H1 (cell line): ENCODE measurements at regions not wholly inside any gene's neighbourhood (a gene's known extent, or its start where the extent isn't known, plus 50 kb on each side); places are given as distances from the start of the nearest gene placed in this dataset.

Experiments used
- CTCF ChIA-PET: fragments of 300-600 bp; sonication (Branson Sonifier 250); formaldehyde crosslinking; loops from one replicate; lab custom pipeline; 2021; ENCODE audit not compliant: partially characterized antibody; lab: Charles Lee
- POLR2A ChIA-PET: fragments of 300-600 bp; sonication (Branson Sonifier 250); formaldehyde crosslinking; loops from one replicate; lab custom pipeline; 2021; ENCODE audit warnings: inconsistent platforms; ENCODE audit not compliant: partially characterized antibody; lab: Charles Lee
- DNase-seq, 2 experiments: peaks; one replicate each; pipeline versions ENCODE4 v3.0.0 to v3.0.0-alpha.2; 2010 to 2022; ENCODE audit warnings: low spot score in 2 of 2, low read depth in 1 of 2, mixed read lengths in 1 of 2
- FAIRE-seq: peaks from 2 replicates; lab custom pipeline; 2011; peaks lifted over from hg19 to GRCh38; lab: Jason Lieb, UNC
- H2AFZ ChIP-seq: 2 replicates; pipeline ENCODE4 v1.8.1; 2012; ENCODE audit warnings: low read length, inconsistent platforms
- H2AK5ac ChIP-seq: 2 replicates; pipeline ENCODE4 v1.6.1; 2013; ENCODE audit warnings: low read depth, low read length
- H2BK120ac ChIP-seq: replicated peaks from 2 replicates; pipeline ENCODE3; 2013; ENCODE audit warnings: low read depth, low read length, inconsistent platforms
- H2BK12ac ChIP-seq: 2 replicates; pipeline ENCODE4 v1.6.1; 2013; ENCODE audit warnings: low read depth, low read length
- H2BK15ac ChIP-seq: 2 replicates; pipeline ENCODE4 v1.6.1; 2013; ENCODE audit warnings: low read length
- H2BK20ac ChIP-seq: 2 replicates; pipeline ENCODE4 v1.6.1; 2013; ENCODE audit warnings: low read length
- H2BK5ac ChIP-seq: 2 replicates; pipeline ENCODE4 v1.6.1; 2013; ENCODE audit warnings: low read depth, low read length
- H3K14ac ChIP-seq: 2 replicates; pipeline ENCODE4 v1.6.1; 2013; ENCODE audit warnings: inconsistent platforms; ENCODE audit not compliant: insufficient read length
- H3K18ac ChIP-seq: 2 replicates; pipeline ENCODE4 v1.6.1; 2013; ENCODE audit warnings: low read length; ENCODE audit errors: extremely low read depth
- H3K23ac ChIP-seq: 2 replicates; pipeline ENCODE4 v1.6.1; 2013; ENCODE audit warnings: inconsistent platforms; ENCODE audit not compliant: insufficient read length
- H3K23me2 ChIP-seq: 2 replicates; pipeline ENCODE4 v1.6.1; 2013; ENCODE audit warnings: low read depth, low read length
- H3K27ac ChIP-seq: 2 replicates; pipeline ENCODE4 v1.6.1; 2011; ENCODE audit warnings: low read depth, low read length, inconsistent platforms
- H3K27me3 ChIP-seq, 4 experiments: replicated peaks in 1 of 4; 1 replicate in 1 of 4; 2 replicates in 3 of 4; pipeline versions ENCODE4 v1.6.1 to v1.8.1; 2011 to 2013; ENCODE audit warnings: low read length in 3 of 4, mild to moderate bottlenecking in 3 of 4, inconsistent platforms in 2 of 4, mixed read lengths in 2 of 4, moderate library complexity in 1 of 4; ENCODE audit not compliant: control insufficient read depth in 3 of 4, insufficient read depth in 3 of 4; ENCODE audit errors: extremely low read depth in 1 of 4
- H3K36me3 ChIP-seq, 4 experiments: 2 replicates each; pipeline versions ENCODE4 v1.6.1 to v1.8.1; 2011 to 2013; ENCODE audit warnings: mild to moderate bottlenecking in 4 of 4, low read length in 3 of 4, moderate library complexity in 2 of 4, control low read depth in 1 of 4, inconsistent platforms in 1 of 4; ENCODE audit not compliant: insufficient read depth in 4 of 4, control insufficient read depth in 2 of 4
- H3K4ac ChIP-seq: replicated peaks from 2 replicates; pipeline ENCODE3; 2013; ENCODE audit warnings: low read length, low read depth, mixed read lengths, inconsistent platforms; ENCODE audit not compliant: insufficient read length
- H3K4me1 ChIP-seq, 4 experiments: replicated peaks in 1 of 4; 1 replicate in 1 of 4; 2 replicates in 3 of 4; pipeline versions ENCODE4 v1.6.1 to v1.8.1; 2011 to 2013; ENCODE audit warnings: low read length in 3 of 4, inconsistent platforms in 2 of 4, mixed read lengths in 1 of 4; ENCODE audit not compliant: insufficient read depth in 4 of 4, control insufficient read depth in 3 of 4
- H3K4me2 ChIP-seq, 2 experiments: 2 replicates each; pipeline versions ENCODE4 v1.6.1 to v1.8.1; 2011 to 2013; ENCODE audit warnings: low read depth in 2 of 2, low read length in 2 of 2, control low read depth in 1 of 2, inconsistent platforms in 1 of 2, mild to moderate bottlenecking in 1 of 2; ENCODE audit not compliant: insufficient read depth in 1 of 2
- H3K4me3 ChIP-seq, 4 experiments: fragments of 200-600, 300-600 bp in 1 of 4; sonication (generic), shearing (Covaris generic), sonication (Bioruptor Twin) in 1 of 4; 2 replicates each; pipeline versions ENCODE4 v1.5.1 to v1.8.1; 2011 to 2016; ENCODE audit warnings: low read length in 4 of 4, low read depth in 3 of 4, control low read depth in 2 of 4, inconsistent platforms in 2 of 4, mild to moderate bottlenecking in 2 of 4, mixed read lengths in 1 of 4, moderate library complexity in 1 of 4; ENCODE audit not compliant: insufficient read depth in 2 of 4; ENCODE audit errors: extremely low read depth in 1 of 4
- H3K56ac ChIP-seq: replicated peaks from 2 replicates; pipeline ENCODE3; 2013; ENCODE audit warnings: low read depth, mild to moderate bottlenecking, mixed read lengths, low read length, inconsistent platforms; ENCODE audit not compliant: insufficient read length
- H3K79me1 ChIP-seq: 2 replicates; pipeline ENCODE4 v1.6.1; 2013; ENCODE audit warnings: low read depth, low read length, control low read depth
- H3K79me2 ChIP-seq, 2 experiments: 2 replicates each; pipeline versions ENCODE4 v1.6.1 to v1.8.1; 2012 to 2013; ENCODE audit warnings: low read length in 2 of 2, mild to moderate bottlenecking in 2 of 2, inconsistent platforms in 1 of 2; ENCODE audit not compliant: insufficient read depth in 2 of 2, control insufficient read depth in 1 of 2
- H3K9ac ChIP-seq, 4 experiments: replicated peaks in 1 of 4; 1 replicate in 1 of 4; 2 replicates in 3 of 4; pipeline versions ENCODE4 v1.6.1 to v1.8.1; 2011 to 2013; ENCODE audit warnings: low read depth in 3 of 4, low read length in 3 of 4, control low read depth in 2 of 4, mild to moderate bottlenecking in 2 of 4, moderate library complexity in 2 of 4, inconsistent platforms in 1 of 4; ENCODE audit errors: extremely low read depth in 1 of 4
- H3K9me3 ChIP-seq, 2 experiments: 2 replicates each; pipeline versions ENCODE4 v1.6.1 to v1.8.1; 2012 to 2013; ENCODE audit warnings: mild to moderate bottlenecking in 2 of 2, moderate library complexity in 2 of 2, control low read depth in 1 of 2, inconsistent platforms in 1 of 2, low read depth in 1 of 2, low read length in 1 of 2, mixed read lengths in 1 of 2; ENCODE audit not compliant: insufficient read depth in 2 of 2
- H4K20me1 ChIP-seq, 2 experiments: replicated peaks in 1 of 2; 2 replicates each; pipeline versions ENCODE3 to v1.8.1; 2011 to 2013; ENCODE audit warnings: inconsistent platforms in 2 of 2, low read length in 2 of 2, mild to moderate bottlenecking in 1 of 2; ENCODE audit not compliant: insufficient read depth in 2 of 2, control insufficient read depth in 1 of 2
- H4K5ac ChIP-seq: 2 replicates; pipeline ENCODE4 v1.6.1; 2013; ENCODE audit warnings: low read length, low read depth, mixed read lengths, inconsistent platforms; ENCODE audit not compliant: insufficient read length
- H4K8ac ChIP-seq: 2 replicates; pipeline ENCODE4 v1.8.0; 2013; ENCODE audit warnings: mild to moderate bottlenecking, moderate library complexity, low read length, inconsistent platforms; ENCODE audit not compliant: insufficient read depth; ENCODE audit errors: extremely low read depth
- H4K91ac ChIP-seq: replicated peaks from 2 replicates; pipeline ENCODE3; 2013; ENCODE audit warnings: low read length, mixed read lengths, inconsistent platforms; ENCODE audit not compliant: insufficient read length
- GTF2F1 ChIP-seq: IDR thresholded peaks from 2 replicates; pipeline ENCODE4 v1.6.1; 2012; ENCODE audit warnings: low read depth, low read length, improper control_type of control experiment, borderline replicate concordance
- MAFK ChIP-seq: IDR thresholded peaks from 2 replicates; pipeline ENCODE4 v1.6.1; 2012; ENCODE audit warnings: low read depth, mild to moderate bottlenecking, improper control_type of control experiment, low read length
- WGBS, 2 experiments: shearing (Covaris generic) in 1 of 2; methylation state at CpG; one replicate each; pipeline versions ENCODE4 v1.1.6 to v1.1.7; 2013 to 2015; ENCODE audit warnings: low lambda C conversion rate in 2 of 2, mixed read lengths in 2 of 2, inconsistent platforms in 1 of 2, low coverage in 1 of 2, missing lambda C conversion rate in 1 of 2; ENCODE audit not compliant: insufficient replicate concordance in 2 of 2, insufficient coverage in 1 of 2, insufficient read length in 1 of 2; ENCODE audit errors: extremely low coverage in 1 of 2, missing lambda C conversion rate in 1 of 2; 5-methylcytosine and 5-hydroxymethylcytosine counted together

GRCh38 chr2:228678110-228678509 is 496.6 kb upstream of the SPHKAP start:
- H3K9ac ChIP-seq: no peak overlapping the region
- H3K4me2 ChIP-seq: no peak overlapping the region
- H3K56ac ChIP-seq: no peak overlapping the region
- no peak overlapping the region for H2BK12ac ChIP-seq
- TF ChIP-seq MAFK: peak; percentile 41
- no peak for TF ChIP-seq GTF2F1
- no peak overlapping the region for H2BK15ac ChIP-seq
- no peak overlapping the region for H2AFZ ChIP-seq
- no peaks in the 10 kb centered on the region for H4K20me1 ChIP-seq
- H2BK120ac ChIP-seq: no peak overlapping the region
- DNase-seq: no peak
- ChIA-PET CTCF (interaction anchor here (1.2 to 1.6 kb wide), 2 partner anchors 11 to 20 kb away, joined by 3 to 8 read pairs; no protein-coding TSS in a partner anchor), POLR2A (no interaction called here)
- H3K79me1 ChIP-seq: no peaks in the 10 kb centered on the region
- H3K23ac ChIP-seq: no peak overlapping the region
- no peak for FAIRE-seq
- no peak overlapping the region for H3K4me3 ChIP-seq
- no peak overlapping the region for H3K27ac ChIP-seq
- H2AK5ac ChIP-seq: no peak overlapping the region
- no peaks in the 10 kb centered on the region for H3K36me3 ChIP-seq
- no peak overlapping the region for H4K91ac ChIP-seq
- H3K4ac ChIP-seq: no peak overlapping the region
- no peak overlapping the region for H2BK5ac ChIP-seq
- no peaks in the 10 kb centered on the region; a peak in 1 of 7 replicates for H3K4me1 ChIP-seq
- H3K79me2 ChIP-seq: no peaks in the 10 kb centered on the region
- no peaks in the 10 kb centered on the region for H3K23me2 ChIP-seq
- 83% methylated on average over 4 of the region's 4 CpGs; no CpG with 5 or more reads in 1 of the 2 experiments for WGBS, 2 experiments
- no peaks in the 10 kb centered on the region for H3K27me3 ChIP-seq
- no peak overlapping the region for H4K5ac ChIP-seq
- H3K9me3 ChIP-seq: no peaks in the 10 kb centered on the region
- no peak overlapping the region for H3K14ac ChIP-seq
- no peak overlapping the region for H3K18ac ChIP-seq
- no peak overlapping the region for H4K8ac ChIP-seq
- no peak overlapping the region for H2BK20ac ChIP-seq
